Sigmoid colon (tissue), 4 donors: ENCODE measurements at regions not wholly inside any gene's neighbourhood (a gene's known extent, or its start where the extent isn't known, plus 50 kb on each side); places are given as distances from the start of the nearest gene placed in this dataset.
"Not testable (repeated sequence)": the region's sequence is repeated elsewhere in the genome, so short reads cannot be mapped to it uniquely, and the experiment has no call there.

ENCODE experiments used
- POLR2AphosphoS5 ChIP-seq, 4 donors: sonication (generic); formaldehyde crosslinking; IDR thresholded peaks; one replicate each; pipeline ENCODE4 v1.6.1; 2017; ENCODE audit warnings: antibody characterized with exemption in 4 of 4
- TF ChIP-seq, protein P1 (sequence below), 4 experiments: fragments of 450-650 bp in 3 of 4; fragments of 200-600 bp in 1 of 4; IDR thresholded peaks; one replicate each; pipeline ENCODE4 v1.5.1; 2016 to 2019; ENCODE audit warnings: antibody characterized with exemption in 4 of 4, mild to moderate bottlenecking in 3 of 4, moderate library complexity in 2 of 4

DNA sequence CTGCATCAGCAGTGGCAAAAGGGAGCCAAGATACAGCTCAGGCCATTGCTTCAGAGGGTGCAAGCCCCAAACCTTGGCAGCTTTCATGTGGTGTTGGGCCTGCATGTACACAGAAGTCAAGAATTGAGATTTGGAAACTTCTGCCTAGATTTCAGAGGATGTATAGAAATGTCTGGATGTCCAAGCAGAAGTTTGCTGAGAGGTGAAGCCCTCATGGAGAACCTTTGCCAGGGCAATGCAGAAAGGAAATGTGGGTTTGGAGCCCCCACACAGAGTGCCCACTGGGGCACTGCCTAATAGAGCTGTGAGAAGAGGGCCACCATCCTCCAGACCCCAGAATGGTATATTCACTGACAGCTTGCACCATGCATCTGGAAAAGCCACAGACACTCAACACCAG, 51.3 kb upstream of the DCLK2 start:
- TF ChIP-seq, protein P1, sequence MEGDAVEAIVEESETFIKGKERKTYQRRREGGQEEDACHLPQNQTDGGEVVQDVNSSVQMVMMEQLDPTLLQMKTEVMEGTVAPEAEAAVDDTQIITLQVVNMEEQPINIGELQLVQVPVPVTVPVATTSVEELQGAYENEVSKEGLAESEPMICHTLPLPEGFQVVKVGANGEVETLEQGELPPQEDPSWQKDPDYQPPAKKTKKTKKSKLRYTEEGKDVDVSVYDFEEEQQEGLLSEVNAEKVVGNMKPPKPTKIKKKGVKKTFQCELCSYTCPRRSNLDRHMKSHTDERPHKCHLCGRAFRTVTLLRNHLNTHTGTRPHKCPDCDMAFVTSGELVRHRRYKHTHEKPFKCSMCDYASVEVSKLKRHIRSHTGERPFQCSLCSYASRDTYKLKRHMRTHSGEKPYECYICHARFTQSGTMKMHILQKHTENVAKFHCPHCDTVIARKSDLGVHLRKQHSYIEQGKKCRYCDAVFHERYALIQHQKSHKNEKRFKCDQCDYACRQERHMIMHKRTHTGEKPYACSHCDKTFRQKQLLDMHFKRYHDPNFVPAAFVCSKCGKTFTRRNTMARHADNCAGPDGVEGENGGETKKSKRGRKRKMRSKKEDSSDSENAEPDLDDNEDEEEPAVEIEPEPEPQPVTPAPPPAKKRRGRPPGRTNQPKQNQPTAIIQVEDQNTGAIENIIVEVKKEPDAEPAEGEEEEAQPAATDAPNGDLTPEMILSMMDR (IDR thresholded peaks at IDR 0.05), result not testable (repeated sequence)
- not testable (repeated sequence) for TF ChIP-seq POLR2AphosphoS5 (IDR thresholded peaks at IDR 0.05)
